Small intestine (tissue), 7 donors: ENCODE measurements at regions not wholly inside any gene's neighbourhood (a gene's known extent, or its start where the extent isn't known, plus 50 kb on each side); places are given as distances from the start of the nearest gene placed in this dataset.

ENCODE experiments used
- DNase-seq, 2 donors: peaks; one replicate each; pipeline versions ENCODE4 v3.0.0 to v3.0.0-alpha.2; 2013
- FAIRE-seq: peaks from 2 replicates; lab custom pipeline; 2012; peaks lifted over from hg19 to GRCh38; lab: Jason Lieb, UNC
- H3K27ac ChIP-seq, 3 donors: one replicate each; pipeline ENCODE4 v1.5.1; 2013; ENCODE audit warnings: low read length in 2 of 3, mild to moderate bottlenecking in 2 of 3, control low read depth in 1 of 3, inconsistent platforms in 1 of 3, low read depth in 1 of 3, moderate library complexity in 1 of 3
- H3K27me3 ChIP-seq, 3 donors: one replicate each; pipeline ENCODE4 v1.6.1; 2013; ENCODE audit warnings: low read length in 3 of 3, inconsistent platforms in 1 of 3; ENCODE audit not compliant: control insufficient read depth in 3 of 3, insufficient read depth in 3 of 3
- H3K36me3 ChIP-seq, 3 donors: one replicate each; pipeline ENCODE4 v1.6.1; 2013; ENCODE audit warnings: low read length in 3 of 3, inconsistent platforms in 1 of 3, low read depth in 1 of 3, mild to moderate bottlenecking in 1 of 3, moderate library complexity in 1 of 3; ENCODE audit not compliant: control insufficient read depth in 3 of 3, insufficient read depth in 2 of 3
- H3K4me1 ChIP-seq, 3 donors: one replicate each; pipeline ENCODE4 v1.6.1; 2013; ENCODE audit warnings: low read length in 2 of 3, inconsistent platforms in 1 of 3, low read depth in 1 of 3, mild to moderate bottlenecking in 1 of 3, moderate library complexity in 1 of 3; ENCODE audit not compliant: control insufficient read depth in 3 of 3, insufficient read depth in 2 of 3
- H3K4me3 ChIP-seq, 3 donors: one replicate each; pipeline ENCODE4 v1.5.1; 2013; ENCODE audit warnings: low read length in 3 of 3, control low read depth in 1 of 3, inconsistent platforms in 1 of 3, low read depth in 1 of 3, mild to moderate bottlenecking in 1 of 3, moderate library complexity in 1 of 3
- H3K9me3 ChIP-seq, 2 donors: one replicate each; pipeline ENCODE4 v1.6.1; 2013; ENCODE audit warnings: low read depth in 1 of 2, low read length in 1 of 2; ENCODE audit not compliant: control insufficient read depth in 2 of 2, insufficient read depth in 1 of 2
- WGBS, 3 donors: extraction: QIAGEN DNeasy Blood & Tissue Kit; methylation state at CpG; one replicate each; pipeline ENCODE4 v1.1.7; 2013; 5-methylcytosine and 5-hydroxymethylcytosine counted together
- donor health status: healthy with polysubstance abuse.
- donor health status: control.
- donor health status: control.
- donor health status: Bipolar disorder and iron deficiency.
- donor health status: healthy.

GRCh38 chr6:138691595-138692057, 81.9 kb upstream of the CCDC28A start:
- DNase-seq: peak in 1 of 2 donors; percentile 31
- H3K36me3 ChIP-seq: no peaks in the 10 kb centered on the region
- peaks cover 0 to 5% (median 0%) of the 10 kb centered on the region in 3 donors for H3K4me1 ChIP-seq
- WGBS, 3 donors: 2 to 7% (median 5%) methylated on average over 14 of the region's 14 CpGs
- FAIRE-seq: no peak
- no peaks in the 10 kb centered on the region for H3K27me3 ChIP-seq
- H3K27ac ChIP-seq: no peak overlapping the region
- peak overlapping the region in 2 of 3 donors; percentile 76 to 98 for H3K4me3 ChIP-seq
- no peaks in the 10 kb centered on the region for H3K9me3 ChIP-seq

DNA sequence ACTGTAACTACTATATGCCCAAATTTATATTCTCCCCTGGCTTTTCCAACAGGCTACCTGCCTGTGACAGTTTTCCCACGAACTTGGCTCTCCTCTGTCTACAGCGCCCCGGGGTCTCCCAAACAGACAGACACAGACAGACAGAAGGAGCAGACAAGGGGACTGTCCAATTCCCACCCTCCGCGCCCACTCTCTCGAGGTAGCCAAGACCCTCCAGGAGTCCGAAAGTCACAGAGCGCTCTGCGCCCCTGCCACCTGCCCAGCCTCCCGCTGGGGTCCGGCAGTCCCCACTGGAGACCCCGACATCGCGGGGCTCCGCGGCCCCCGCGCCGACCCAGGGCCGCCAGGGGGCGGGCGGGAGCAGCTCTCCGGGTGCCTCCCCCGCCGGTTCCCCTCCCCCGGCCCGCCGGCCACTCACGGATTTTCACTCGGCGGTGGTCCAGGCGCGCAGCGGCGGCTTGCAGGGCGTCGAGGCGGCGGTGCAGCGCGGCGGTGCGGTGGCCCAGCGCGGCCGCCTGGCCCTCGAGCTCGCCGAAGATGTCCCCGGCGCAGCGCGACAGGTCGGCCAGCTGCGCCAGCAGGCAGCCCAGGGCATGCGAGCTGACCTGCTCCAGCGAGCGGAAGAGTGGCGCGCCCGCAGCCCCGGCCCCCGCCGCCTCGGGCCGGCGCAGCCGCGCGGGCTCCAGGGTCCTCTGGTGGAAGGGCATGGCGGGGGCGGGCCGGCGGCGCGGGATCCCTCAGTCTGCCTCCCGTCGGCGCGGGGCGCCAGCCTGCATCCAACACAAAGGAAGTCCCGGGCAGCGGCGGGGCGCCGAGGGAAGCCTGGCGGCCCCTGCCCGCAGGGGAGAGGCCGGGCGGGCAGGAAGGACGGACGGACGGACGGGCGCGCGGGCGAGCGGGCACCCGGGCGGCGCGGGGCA, 81.3 kb upstream of the CCDC28A start:
- no peak for FAIRE-seq

DNA sequence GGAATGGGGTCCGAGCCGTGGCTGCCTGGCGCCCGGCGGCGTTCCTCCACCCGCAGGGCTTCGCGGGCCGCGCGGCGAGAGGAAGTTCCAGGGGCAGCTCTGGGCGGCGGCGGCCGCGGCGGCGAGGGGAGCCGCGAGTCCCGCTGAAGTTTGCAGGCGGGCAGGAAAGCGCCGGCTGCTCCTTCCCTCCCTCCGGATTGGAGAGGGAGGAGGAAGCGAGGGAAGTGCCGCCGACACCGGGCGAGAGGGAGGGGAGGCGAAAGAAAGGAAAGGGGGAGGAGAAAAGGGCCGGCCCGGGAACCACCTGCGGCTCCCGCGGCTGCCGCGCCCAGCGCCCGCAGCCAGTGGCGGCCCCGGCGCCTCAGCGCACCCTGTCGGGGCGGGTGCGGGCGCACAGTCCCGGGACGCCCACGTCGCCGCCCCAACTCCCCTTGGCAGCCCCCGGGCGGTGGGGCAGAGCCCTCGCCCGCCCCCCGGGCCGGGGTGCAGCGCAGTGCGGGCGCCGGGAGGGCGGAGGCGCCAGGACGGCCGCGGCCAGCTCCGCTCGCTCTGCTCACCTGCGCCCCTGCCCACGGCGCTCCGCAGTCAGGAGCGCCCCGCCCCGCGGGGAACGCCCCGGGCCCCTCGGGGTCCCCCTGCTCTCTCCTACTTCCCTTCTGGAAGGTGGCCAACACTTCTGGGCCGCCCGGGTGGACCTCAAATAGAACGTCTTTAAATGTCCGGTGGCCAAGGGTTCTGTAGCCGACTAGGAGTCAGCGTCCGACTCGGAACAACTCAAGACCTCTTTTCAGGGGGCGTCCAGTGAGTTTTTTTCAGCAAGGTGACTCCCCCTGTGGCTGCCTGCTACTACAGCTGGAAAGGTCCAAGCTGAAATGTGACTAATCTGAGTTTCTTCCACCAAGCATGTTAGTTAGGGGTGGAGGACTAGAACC, 80.3 kb upstream of the CCDC28A start:
- H3K36me3 ChIP-seq: no peaks in the 10 kb centered on the region
- H3K27me3 ChIP-seq: no peaks in the 10 kb centered on the region
- H3K4me1 ChIP-seq: peaks cover 0 to 5% (median 0%) of the 10 kb centered on the region in 3 donors
- FAIRE-seq (no peak), DNase-seq (peak; percentile 87 to 89)
- H3K27ac ChIP-seq: peak overlapping the region; percentile 4 to 86 (median 72)
- H3K9me3 ChIP-seq: no peaks in the 10 kb centered on the region
- 0 to 1% (median 0%) methylated on average over 37 to 92 of the region's 92 CpGs for WGBS, 3 donors
- H3K4me3 ChIP-seq: peak overlapping the region; percentile 59 to 98 (median 82)

More for the DNA sequence above, 81.3 kb upstream of the CCDC28A start:
- Histone ChIP-seq H3K4me1 (peaks cover 0 to 5% (median 0%) of the 10 kb centered on the region in 3 donors), H3K4me3 (peak overlapping the region; percentile 76 to 98 (median 82)), H3K27ac (peak overlapping the region; percentile 4 to 86 (median 72)), H3K9me3 (no peaks in the 10 kb centered on the region), H3K36me3 (no peaks in the 10 kb centered on the region), H3K27me3 (no peaks in the 10 kb centered on the region)
- peak; percentile 55 to 91 for DNase-seq
- 0 to 2% (median 1%) methylated on average over 30 to 103 of the region's 103 CpGs for WGBS, 3 donors

DNA sequence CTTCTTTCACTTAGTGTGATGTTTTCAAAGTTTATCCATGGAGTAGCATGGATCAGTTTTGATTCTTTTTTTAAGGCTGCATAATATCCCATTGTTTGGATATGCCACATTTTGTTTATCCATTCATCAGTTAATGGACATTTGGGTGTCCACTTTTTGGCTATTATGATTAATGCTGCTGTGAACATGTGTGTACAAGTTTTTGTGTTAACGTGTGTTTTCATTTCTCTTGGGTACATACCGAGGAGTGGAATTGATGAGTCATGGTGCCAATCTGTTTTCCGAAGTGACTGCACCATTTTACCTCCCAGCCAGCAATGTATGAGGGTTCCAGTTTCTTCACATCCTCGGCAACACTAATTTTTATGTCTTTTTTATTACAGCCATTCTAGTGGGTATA, 78.4 kb upstream of the CCDC28A start:
- DNase-seq (no peak), FAIRE-seq (no peak)
- WGBS, 3 donors: 78 to 86% (median 81%) methylated on average over 4 of the region's 4 CpGs
- Histone ChIP-seq H3K36me3 (no peaks in the 10 kb centered on the region), H3K4me1 (peaks cover 0 to 5% (median 0%) of the 10 kb centered on the region in 3 donors), H3K27ac (no peak overlapping the region), H3K9me3 (no peaks in the 10 kb centered on the region), H3K27me3 (no peaks in the 10 kb centered on the region), H3K4me3 (no peak overlapping the region)

- FAIRE-seq (no peak), DNase-seq (no peak)
- peaks cover 0 to 2% of the 10 kb centered on the region in 2 donors for H3K9me3 ChIP-seq
These were observed 59.1 kb upstream of the CCDC28A start for GRCh38 chr6:138714493-138714892.

DNA sequence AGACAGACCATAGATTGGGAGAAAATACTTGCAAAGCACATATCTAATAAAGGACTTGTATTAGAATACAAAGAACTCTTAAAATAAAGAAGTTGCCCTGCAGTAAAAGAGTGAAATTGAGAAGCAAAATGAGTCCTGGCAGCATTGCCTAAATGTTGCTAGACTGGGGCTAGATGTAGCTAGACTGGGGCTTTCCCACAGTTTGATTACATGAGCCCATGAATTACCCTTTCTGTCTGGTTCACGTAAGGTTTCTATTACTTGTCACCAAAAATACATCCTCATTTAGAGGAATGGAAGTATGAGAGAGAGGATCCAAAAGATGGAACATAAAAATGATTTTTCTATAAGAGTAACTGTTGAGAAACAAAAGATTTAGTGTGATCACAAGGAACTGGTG, 57.6 kb upstream of the CCDC28A start:
- Histone ChIP-seq H3K27ac (no peak overlapping the region), H3K4me1 (no peaks in the 10 kb centered on the region), H3K4me3 (no peak overlapping the region), H3K9me3 (peaks cover 0 to 2% of the 10 kb centered on the region in 2 donors), H3K27me3 (no peaks in the 10 kb centered on the region), H3K36me3 (no peaks in the 10 kb centered on the region)
- no peak for FAIRE-seq
- no peak for DNase-seq
- 72 to 100% (median 77%) methylated on average over 1 of the region's 1 CpG for WGBS, 3 donors

More at GRCh38 chr6:138714493-138714892, 59.1 kb upstream of the CCDC28A start:
- Histone ChIP-seq H3K4me3 (no peak overlapping the region), H3K36me3 (no peaks in the 10 kb centered on the region), H3K27ac (no peak overlapping the region), H3K27me3 (no peaks in the 10 kb centered on the region), H3K4me1 (no peaks in the 10 kb centered on the region)

DNA sequence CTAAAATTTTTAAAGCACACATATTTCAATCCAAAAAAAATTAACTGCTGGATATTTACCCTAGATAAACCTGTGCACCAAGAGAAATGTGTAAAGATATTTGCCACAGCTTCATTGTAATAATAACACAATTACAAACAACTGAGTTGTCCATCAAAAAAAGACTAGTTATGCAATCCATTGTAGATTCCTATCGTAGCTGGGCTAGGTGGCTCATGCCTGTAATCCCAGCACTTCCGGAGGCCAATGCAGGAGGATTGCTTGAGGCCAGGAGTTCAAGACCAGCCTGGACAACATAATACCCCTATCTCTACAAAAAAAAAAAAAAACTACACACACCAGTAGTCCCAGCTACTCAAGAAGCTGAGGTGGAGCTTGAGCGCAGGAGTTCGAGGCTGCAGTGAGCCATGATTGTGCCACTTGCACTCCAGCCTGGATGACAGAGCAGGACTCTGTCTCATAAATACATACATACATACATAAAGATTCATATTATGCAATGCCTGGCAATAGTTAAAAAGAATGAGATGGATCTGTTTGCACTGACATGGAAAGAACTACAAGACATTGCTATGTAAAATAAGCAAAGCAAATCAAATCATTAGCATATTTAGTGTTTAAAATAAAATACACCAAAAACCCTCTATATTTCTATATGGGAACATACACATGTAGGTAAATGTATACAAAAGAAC, 56.5 kb upstream of the CCDC28A start:
- 90 to 94% (median 91%) methylated on average over 4 of the region's 4 CpGs for WGBS, 3 donors
- no peak for FAIRE-seq

More for the DNA sequence above, 56.5 kb upstream of the CCDC28A start:
- H3K4me1 ChIP-seq: no peaks in the 10 kb centered on the region
- no peak for DNase-seq
- no peak overlapping the region for H3K4me3 ChIP-seq
- peaks cover 0 to 2% of the 10 kb centered on the region in 2 donors for H3K9me3 ChIP-seq
- H3K27me3 ChIP-seq: no peaks in the 10 kb centered on the region
- no peak overlapping the region for H3K27ac ChIP-seq
- no peaks in the 10 kb centered on the region for H3K36me3 ChIP-seq
